MCF 10A (cell line): ENCODE measurements at regions not wholly inside any gene's neighbourhood (a gene's known extent, or its start where the extent isn't known, plus 50 kb on each side); places are given as distances from the start of the nearest gene placed in this dataset.

Source experiments
- BruUV-seq: library from RNA; stranded (reverse); fragments of 400-500 nt; replicated peaks from 2 replicates; lab custom pipeline; 2021; lab: Mats Ljungman, UMichigan
- CTCF ChIA-PET: fragments of 300-600 bp; sonication (Branson Sonifier 250); formaldehyde crosslinking; extraction: SDS; loops from one replicate; lab custom pipeline; 2021; ENCODE audit warnings: antibody characterized with exemption, inconsistent platforms; lab: Yijun Ruan, JAX
- POLR2A ChIA-PET: fragments of 300-600, 350-650 bp; sonication (Branson Sonifier 250); formaldehyde crosslinking; extraction: SDS; loops from one replicate; lab custom pipeline; 2020; ENCODE audit warnings: antibody characterized with exemption, inconsistent platforms; lab: Yijun Ruan, JAX
- DNase-seq: peaks from one replicate; pipeline ENCODE4 v3.0.0-alpha.2; 2018; ENCODE audit not compliant: unreplicated experiment
- H3K27ac Mint-ChIP-seq: one replicate; pipeline ENCODE4 v1.8.0; 2022; ENCODE audit warnings: mild to moderate bottlenecking, low read depth, mixed read lengths; ENCODE audit not compliant: unreplicated experiment
- H3K27me3 Mint-ChIP-seq: one replicate; pipeline ENCODE4 v1.8.0; 2022; ENCODE audit warnings: mixed read lengths; ENCODE audit not compliant: insufficient read depth, unreplicated experiment
- H3K36me3 Mint-ChIP-seq: one replicate; pipeline ENCODE4 v1.8.0; 2022; ENCODE audit warnings: mild to moderate bottlenecking, moderate library complexity, mixed read lengths; ENCODE audit not compliant: insufficient read depth, unreplicated experiment
- H3K4me1 Mint-ChIP-seq: one replicate; pipeline ENCODE4 v1.8.0; 2022; ENCODE audit warnings: mixed read lengths; ENCODE audit not compliant: insufficient read depth, unreplicated experiment
- H3K4me3 Mint-ChIP-seq: one replicate; pipeline ENCODE4 v1.8.0; 2022; ENCODE audit warnings: mild to moderate bottlenecking, moderate library complexity, mixed read lengths; ENCODE audit not compliant: unreplicated experiment
- H3K9me3 Mint-ChIP-seq: one replicate; pipeline ENCODE4 v1.8.0; 2022; ENCODE audit warnings: mixed read lengths; ENCODE audit not compliant: unreplicated experiment
- intact Hi-C: fragments of 100-400 bp; cut with micrococcal nuclease; formaldehyde crosslinking; loops from 2 replicates; pipeline ENCODE4 v1.14.1; 2022
- TF ChIP-seq, protein P1 (sequence below): fragments of 200-600 bp; IDR thresholded peaks from one replicate; pipeline ENCODE4 v1.8.0; 2022; ENCODE audit warnings: antibody characterized with exemption, mild to moderate bottlenecking; ENCODE audit not compliant: unreplicated experiment

DNA sequence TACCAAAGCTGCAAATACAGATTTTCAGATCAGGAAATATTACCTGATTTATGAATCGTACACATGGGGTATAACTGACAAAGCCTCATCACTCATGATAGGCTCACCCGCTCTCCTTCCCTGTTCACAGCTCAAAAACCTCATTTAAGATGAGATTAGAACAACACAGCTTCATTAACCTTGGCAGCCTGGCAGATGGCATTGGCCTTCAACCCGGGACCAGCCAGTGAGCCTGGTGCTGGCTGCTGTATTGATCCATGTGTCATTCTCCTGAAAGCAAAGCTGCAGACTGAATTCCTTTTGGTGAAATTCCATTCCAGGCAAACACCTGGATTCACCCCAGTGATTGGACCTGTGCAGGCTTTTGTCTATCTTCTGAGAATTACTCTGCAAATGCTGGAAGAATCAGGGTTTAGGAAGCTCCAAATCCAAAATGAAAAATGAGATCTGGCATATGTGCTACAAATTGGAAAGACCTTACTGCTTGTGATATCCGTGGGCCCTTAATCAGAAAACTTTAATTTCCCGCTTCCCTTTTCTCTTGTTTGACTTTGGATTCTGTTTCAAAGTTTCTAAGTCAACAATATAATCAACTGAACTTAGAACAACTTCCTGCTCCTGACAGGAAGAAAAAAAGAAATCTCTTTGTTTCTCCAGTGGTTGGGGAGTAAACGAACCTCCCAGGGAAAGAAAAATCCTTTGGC, 189.1 kb upstream of the KBTBD8 start:
- DNase-seq = no peak
- ChIA-PET POLR2A (interaction anchor here (0.7 kb wide), 1 partner anchor 575 kb away, joined by 3 read pairs; no protein-coding TSS in a partner anchor), CTCF (interaction anchor here (0.6 to 26.4 kb wide), 7 partner anchors 9 to 555 kb away, joined by 3 to 604 read pairs (median 3); no protein-coding TSS in a partner anchor)
- no peak overlapping the region for H3K4me3 Mint-ChIP-seq
- peaks cover 7% of the 10 kb centered on the region for H3K4me1 Mint-ChIP-seq
- no TSS peak for BruUV-seq
- no peaks in the 10 kb centered on the region for H3K36me3 Mint-ChIP-seq
- H3K27me3 Mint-ChIP-seq = no peaks in the 10 kb centered on the region
- no peaks in the 10 kb centered on the region for H3K9me3 Mint-ChIP-seq
- no peak overlapping the region for H3K27ac Mint-ChIP-seq
- intact Hi-C loops = no loop called here
- TF ChIP-seq, protein P1, sequence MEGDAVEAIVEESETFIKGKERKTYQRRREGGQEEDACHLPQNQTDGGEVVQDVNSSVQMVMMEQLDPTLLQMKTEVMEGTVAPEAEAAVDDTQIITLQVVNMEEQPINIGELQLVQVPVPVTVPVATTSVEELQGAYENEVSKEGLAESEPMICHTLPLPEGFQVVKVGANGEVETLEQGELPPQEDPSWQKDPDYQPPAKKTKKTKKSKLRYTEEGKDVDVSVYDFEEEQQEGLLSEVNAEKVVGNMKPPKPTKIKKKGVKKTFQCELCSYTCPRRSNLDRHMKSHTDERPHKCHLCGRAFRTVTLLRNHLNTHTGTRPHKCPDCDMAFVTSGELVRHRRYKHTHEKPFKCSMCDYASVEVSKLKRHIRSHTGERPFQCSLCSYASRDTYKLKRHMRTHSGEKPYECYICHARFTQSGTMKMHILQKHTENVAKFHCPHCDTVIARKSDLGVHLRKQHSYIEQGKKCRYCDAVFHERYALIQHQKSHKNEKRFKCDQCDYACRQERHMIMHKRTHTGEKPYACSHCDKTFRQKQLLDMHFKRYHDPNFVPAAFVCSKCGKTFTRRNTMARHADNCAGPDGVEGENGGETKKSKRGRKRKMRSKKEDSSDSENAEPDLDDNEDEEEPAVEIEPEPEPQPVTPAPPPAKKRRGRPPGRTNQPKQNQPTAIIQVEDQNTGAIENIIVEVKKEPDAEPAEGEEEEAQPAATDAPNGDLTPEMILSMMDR = no peak

DNA sequence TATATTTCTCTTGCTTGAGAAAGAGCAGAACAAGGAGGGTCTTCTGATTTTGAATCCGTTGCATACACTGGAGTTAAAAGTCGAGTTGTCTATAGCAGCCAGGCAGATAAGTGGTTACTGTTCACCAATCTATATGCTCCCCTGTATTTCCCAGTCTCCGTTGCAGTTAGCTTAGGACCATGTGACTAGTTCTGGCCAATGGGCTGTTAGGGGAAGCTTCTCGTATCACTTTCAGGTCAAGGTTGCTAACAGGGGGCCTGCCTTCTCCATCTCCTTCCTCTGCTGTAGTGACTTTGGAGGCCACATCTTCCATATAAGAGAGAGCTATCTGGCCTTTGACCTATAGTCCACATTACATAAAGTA, 188.5 kb upstream of the KBTBD8 start:
- intact Hi-C loops = no loop called here
- TF ChIP-seq, protein P1 = no peak
- no peaks in the 10 kb centered on the region for H3K27me3 Mint-ChIP-seq
- no peak overlapping the region for H3K4me3 Mint-ChIP-seq
- POLR2A ChIA-PET = interaction anchor here (0.7 to 1.0 kb wide), 2 partner anchors 10 to 575 kb away, joined by 3 to 4 read pairs; no protein-coding TSS in a partner anchor
- no peaks in the 10 kb centered on the region for H3K9me3 Mint-ChIP-seq
- no peak for DNase-seq
- no peak overlapping the region for H3K27ac Mint-ChIP-seq
- CTCF ChIA-PET = interaction anchor here (1.0 to 26.4 kb wide), 4 partner anchors 10 to 539 kb away, joined by 3 to 604 read pairs (median 14); no protein-coding TSS in a partner anchor
- H3K36me3 Mint-ChIP-seq = no peaks in the 10 kb centered on the region
- no TSS peak for BruUV-seq
- H3K4me1 Mint-ChIP-seq = peaks cover 7% of the 10 kb centered on the region

DNA sequence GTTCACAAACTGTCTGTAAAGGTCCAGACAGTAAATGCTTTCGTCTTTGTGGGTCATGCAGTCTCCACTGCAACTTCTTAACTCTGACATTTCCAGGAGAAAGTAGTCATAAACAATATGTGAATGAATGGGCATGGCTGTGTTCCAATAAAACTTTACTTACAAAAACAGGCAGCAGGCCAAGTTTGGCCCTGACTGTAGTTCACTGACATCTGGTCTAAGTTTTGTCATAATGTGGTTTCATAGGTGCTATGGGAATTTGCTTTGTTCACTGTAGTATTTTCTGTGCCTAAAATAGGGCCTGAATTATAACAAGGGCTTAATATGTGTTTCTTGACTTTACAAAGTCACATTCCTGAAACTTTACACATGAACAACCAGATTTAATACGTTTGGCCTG, 186.0 kb upstream of the KBTBD8 start:
- H3K9me3 Mint-ChIP-seq = no peaks in the 10 kb centered on the region
- TF ChIP-seq, protein P1 = no peak
- intact Hi-C loops = no loop called here
- H3K4me3 Mint-ChIP-seq = no peak overlapping the region
- H3K4me1 Mint-ChIP-seq = peaks cover 7% of the 10 kb centered on the region
- no TSS peak for BruUV-seq
- ChIA-PET POLR2A (no interaction called here), CTCF (interaction anchor here (0.8 to 26.4 kb wide), 3 partner anchors 10 to 437 kb away, joined by 3 to 604 read pairs (median 7); no protein-coding TSS in a partner anchor)
- DNase-seq = peak; percentile 63
- no peaks in the 10 kb centered on the region for H3K27me3 Mint-ChIP-seq
- H3K27ac Mint-ChIP-seq = no peak overlapping the region
- no peaks in the 10 kb centered on the region for H3K36me3 Mint-ChIP-seq

DNA sequence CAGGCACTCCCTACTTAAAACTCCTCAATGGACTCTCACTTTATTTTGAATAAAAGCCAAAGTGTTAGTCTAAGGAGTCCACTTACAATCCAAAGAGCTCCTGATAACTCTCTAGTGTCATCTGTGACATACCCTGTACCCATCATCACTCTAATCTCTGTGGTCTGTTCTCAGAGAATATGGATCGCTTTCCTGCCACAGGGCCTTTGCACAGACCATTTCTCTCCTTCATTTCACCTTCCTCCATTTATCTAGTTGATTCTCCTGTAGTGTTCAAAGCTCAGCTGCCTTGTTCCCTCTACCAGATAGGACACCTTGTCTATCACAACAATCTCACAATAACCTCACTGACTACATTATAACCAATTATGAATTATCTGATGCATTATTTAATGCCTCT, 185.4 kb upstream of the KBTBD8 start:
- Mint-ChIP-seq H3K27me3 (no peaks in the 10 kb centered on the region), H3K4me3 (no peak overlapping the region), H3K4me1 (peaks cover 7% of the 10 kb centered on the region), H3K36me3 (no peaks in the 10 kb centered on the region), H3K27ac (no peak overlapping the region), H3K9me3 (no peaks in the 10 kb centered on the region)
- ChIA-PET POLR2A (no interaction called here), CTCF (interaction anchor here (0.8 to 26.4 kb wide), 3 partner anchors 9 to 438 kb away, joined by 3 to 604 read pairs (median 7); no protein-coding TSS in a partner anchor)
- DNase-seq = no peak
- intact Hi-C loops = no loop called here
- no TSS peak for BruUV-seq
- TF ChIP-seq, protein P1 = no peak
